Small intestine (tissue), 7 donors: ENCODE measurements at regions not wholly inside any gene's neighbourhood (a gene's known extent, or its start where the extent isn't known, plus 50 kb on each side); places are given as distances from the start of the nearest gene placed in this dataset.

ENCODE experiments used
- DNase-seq, 2 donors: peaks; one replicate each; pipeline versions ENCODE4 v3.0.0 to v3.0.0-alpha.2; 2013
- FAIRE-seq: peaks from 2 replicates; lab custom pipeline; 2012; peaks lifted over from hg19 to GRCh38; lab: Jason Lieb, UNC
- H3K27ac ChIP-seq, 3 donors: one replicate each; pipeline ENCODE4 v1.5.1; 2013; ENCODE audit warnings: low read length in 2 of 3, mild to moderate bottlenecking in 2 of 3, control low read depth in 1 of 3, inconsistent platforms in 1 of 3, low read depth in 1 of 3, moderate library complexity in 1 of 3
- H3K27me3 ChIP-seq, 3 donors: one replicate each; pipeline ENCODE4 v1.6.1; 2013; ENCODE audit warnings: low read length in 3 of 3, inconsistent platforms in 1 of 3; ENCODE audit not compliant: control insufficient read depth in 3 of 3, insufficient read depth in 3 of 3
- H3K36me3 ChIP-seq, 3 donors: one replicate each; pipeline ENCODE4 v1.6.1; 2013; ENCODE audit warnings: low read length in 3 of 3, inconsistent platforms in 1 of 3, low read depth in 1 of 3, mild to moderate bottlenecking in 1 of 3, moderate library complexity in 1 of 3; ENCODE audit not compliant: control insufficient read depth in 3 of 3, insufficient read depth in 2 of 3
- H3K4me1 ChIP-seq, 3 donors: one replicate each; pipeline ENCODE4 v1.6.1; 2013; ENCODE audit warnings: low read length in 2 of 3, inconsistent platforms in 1 of 3, low read depth in 1 of 3, mild to moderate bottlenecking in 1 of 3, moderate library complexity in 1 of 3; ENCODE audit not compliant: control insufficient read depth in 3 of 3, insufficient read depth in 2 of 3
- H3K4me3 ChIP-seq, 3 donors: one replicate each; pipeline ENCODE4 v1.5.1; 2013; ENCODE audit warnings: low read length in 3 of 3, control low read depth in 1 of 3, inconsistent platforms in 1 of 3, low read depth in 1 of 3, mild to moderate bottlenecking in 1 of 3, moderate library complexity in 1 of 3
- H3K9me3 ChIP-seq, 2 donors: one replicate each; pipeline ENCODE4 v1.6.1; 2013; ENCODE audit warnings: low read depth in 1 of 2, low read length in 1 of 2; ENCODE audit not compliant: control insufficient read depth in 2 of 2, insufficient read depth in 1 of 2
- WGBS, 3 donors: extraction: QIAGEN DNeasy Blood & Tissue Kit; methylation state at CpG; one replicate each; pipeline ENCODE4 v1.1.7; 2013; 5-methylcytosine and 5-hydroxymethylcytosine counted together
- donor health status: healthy with polysubstance abuse.
- donor health status: control.
- donor health status: control.
- donor health status: Bipolar disorder and iron deficiency.
- donor health status: healthy.

DNA sequence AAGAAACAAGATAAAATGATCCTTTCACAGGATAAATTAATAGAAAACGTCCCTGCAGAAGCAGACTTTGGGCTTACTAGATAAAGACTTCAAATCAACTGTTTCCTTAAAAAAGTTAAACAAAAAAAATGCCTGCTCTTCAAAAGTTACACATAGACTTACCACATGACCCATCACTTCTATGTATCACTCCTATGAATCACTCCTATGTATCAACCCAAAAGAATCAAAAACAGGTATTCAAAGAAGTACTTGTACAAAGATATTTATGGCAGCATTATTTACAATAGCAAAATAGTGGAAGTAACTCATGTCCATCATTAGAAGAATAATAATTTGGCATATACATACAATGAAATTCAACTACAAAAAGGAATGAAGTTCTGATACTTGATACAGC, 56.3 kb upstream of the PRDM9 start:
- no peak for DNase-seq
- Histone ChIP-seq H3K9me3 (peaks cover 0 to 3% of the 10 kb centered on the region in 2 donors), H3K36me3 (no peaks in the 10 kb centered on the region), H3K27me3 (no peaks in the 10 kb centered on the region), H3K4me3 (no peak overlapping the region), H3K27ac (no peak overlapping the region), H3K4me1 (no peaks in the 10 kb centered on the region)
- no peak for FAIRE-seq
- WGBS, 3 donors, result 3 to 28% (median 10%) methylated on average over 1 of the region's 1 CpG

DNA sequence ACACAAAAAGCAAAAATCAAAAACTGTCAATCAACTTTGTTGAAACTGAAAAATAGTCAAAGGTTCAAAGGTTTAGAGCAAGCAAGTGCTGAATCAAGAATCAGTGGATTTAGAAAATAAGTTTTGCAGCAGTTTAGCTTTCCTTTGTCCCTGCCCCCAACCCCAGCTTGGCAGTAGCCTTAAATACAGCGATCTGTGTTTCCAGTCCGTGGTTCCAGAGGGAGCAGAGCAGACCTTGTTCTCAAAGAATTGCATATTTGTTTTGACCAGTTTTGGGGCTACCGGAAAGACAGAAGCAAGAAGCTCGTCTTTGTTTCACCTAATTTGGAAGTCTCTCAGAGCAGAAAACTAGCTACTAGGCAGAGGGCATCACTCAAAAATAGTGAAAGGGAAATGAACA, 57.2 kb upstream of the PRDM9 start:
- Histone ChIP-seq H3K27me3 (no peaks in the 10 kb centered on the region), H3K36me3 (no peaks in the 10 kb centered on the region), H3K4me3 (no peak overlapping the region), H3K27ac (no peak overlapping the region), H3K9me3 (peaks cover 0 to 3% of the 10 kb centered on the region in 2 donors), H3K4me1 (no peaks in the 10 kb centered on the region)
- DNase-seq (no peak), FAIRE-seq (no peak)
- WGBS, 3 donors, result 79 to 86% (median 82%) methylated on average over 4 of the region's 4 CpGs

DNA sequence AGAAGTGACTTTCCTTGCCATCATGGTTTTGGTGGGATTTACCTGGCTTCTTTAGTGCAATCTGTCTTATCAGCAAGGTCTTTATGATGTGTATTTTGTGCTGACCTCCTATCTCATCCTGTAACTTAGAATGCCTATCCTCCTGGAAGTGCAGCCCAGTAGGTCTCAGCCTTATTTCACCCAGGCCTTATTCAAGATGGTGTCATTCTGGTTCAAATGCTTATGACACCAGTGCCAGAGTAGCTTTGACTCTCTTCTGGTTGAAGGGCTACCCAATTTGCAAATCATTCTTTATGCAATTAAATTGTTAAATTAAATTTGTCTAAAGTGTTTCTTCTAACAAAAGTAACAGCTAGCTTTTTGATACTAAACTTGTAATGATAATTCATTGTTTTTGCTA, 58.8 kb upstream of the PRDM9 start:
- Histone ChIP-seq H3K27me3 (no peaks in the 10 kb centered on the region), H3K36me3 (no peaks in the 10 kb centered on the region), H3K27ac (no peak overlapping the region), H3K4me1 (no peaks in the 10 kb centered on the region), H3K9me3 (peaks cover 0 to 3% of the 10 kb centered on the region in 2 donors), H3K4me3 (no peak overlapping the region)
- DNase-seq (no peak), FAIRE-seq (no peak)

- H3K36me3 ChIP-seq, result no peaks in the 10 kb centered on the region
- no peaks in the 10 kb centered on the region for H3K4me1 ChIP-seq
- H3K4me3 ChIP-seq, result no peak overlapping the region
- WGBS, 3 donors, result 60 to 77% (median 72%) methylated on average over 6 of the region's 6 CpGs
- H3K27me3 ChIP-seq, result no peaks in the 10 kb centered on the region
- FAIRE-seq (no peak), DNase-seq (peak in 1 of 2 donors; percentile 8)
- H3K9me3 ChIP-seq, result peaks cover 0 to 3% of the 10 kb centered on the region in 2 donors
- no peak overlapping the region for H3K27ac ChIP-seq
Observed at GRCh38 chr5:23446424-23446823, 61.0 kb upstream of the PRDM9 start.

GRCh38 chr5:23445573-23445972, 61.8 kb upstream of the PRDM9 start:
- FAIRE-seq (no peak), DNase-seq (no peak)
- H3K4me3 ChIP-seq, result no peak overlapping the region
- no peaks in the 10 kb centered on the region for H3K27me3 ChIP-seq
- H3K27ac ChIP-seq, result no peak overlapping the region
- H3K9me3 ChIP-seq, result peaks cover 0 to 3% of the 10 kb centered on the region in 2 donors
- 54 to 73% (median 68%) methylated on average over 1 of the region's 1 CpG for WGBS, 3 donors
- H3K4me1 ChIP-seq, result no peaks in the 10 kb centered on the region
- H3K36me3 ChIP-seq, result no peaks in the 10 kb centered on the region

DNA sequence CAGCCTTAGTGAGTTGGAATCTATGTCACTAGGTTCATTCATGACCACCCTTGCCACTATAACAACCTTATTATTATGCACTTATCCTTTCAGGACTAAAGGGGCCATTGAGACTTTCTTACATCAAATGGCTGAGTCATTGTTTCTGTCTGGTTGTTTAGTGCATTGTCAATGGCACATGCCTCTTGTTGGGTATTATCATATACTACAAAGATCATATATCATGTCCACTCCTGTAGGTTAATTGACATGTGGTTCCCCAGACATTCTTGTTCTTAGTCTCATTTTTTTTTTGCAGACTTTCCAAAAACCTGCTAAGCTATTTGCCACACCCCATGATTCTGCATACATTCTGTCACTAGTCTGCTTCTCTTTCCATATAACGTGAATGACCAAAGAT, 66.7 kb upstream of the PRDM9 start:
- Histone ChIP-seq H3K27me3 (no peaks in the 10 kb centered on the region), H3K4me1 (no peaks in the 10 kb centered on the region), H3K27ac (no peak overlapping the region), H3K36me3 (no peaks in the 10 kb centered on the region), H3K9me3 (no peaks in the 10 kb centered on the region), H3K4me3 (no peak overlapping the region)
- DNase-seq (no peak), FAIRE-seq (no peak)
- WGBS, 3 donors, result 58 to 85% (median 64%) methylated on average over 1 of the region's 1 CpG

DNA sequence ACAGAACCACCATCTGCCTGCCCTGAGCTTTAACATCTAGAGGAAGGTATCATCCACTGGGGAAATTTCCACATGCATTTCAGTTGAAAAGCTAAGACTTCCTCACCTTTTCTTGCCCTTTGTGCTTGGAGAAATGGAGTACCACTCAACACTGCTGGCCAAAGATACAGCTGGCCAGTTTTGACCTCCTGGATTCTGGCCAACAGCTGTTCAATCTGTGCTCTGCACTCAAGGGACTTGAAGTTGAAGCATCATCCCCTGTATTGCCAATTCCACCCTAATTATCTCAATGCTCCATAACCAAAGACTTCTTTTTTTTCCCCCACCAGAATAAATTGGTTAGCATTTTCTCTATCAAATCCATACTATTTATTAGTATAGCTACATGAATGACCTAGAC, 70.4 kb upstream of the PRDM9 start:
- no peaks in the 10 kb centered on the region for H3K36me3 ChIP-seq
- FAIRE-seq (no peak), DNase-seq (no peak)
- H3K27me3 ChIP-seq, result no peaks in the 10 kb centered on the region
- H3K27ac ChIP-seq, result no peak overlapping the region
- no peak overlapping the region for H3K4me3 ChIP-seq
- H3K4me1 ChIP-seq, result no peaks in the 10 kb centered on the region
- H3K9me3 ChIP-seq, result peaks cover 0 to 2% of the 10 kb centered on the region in 2 donors

DNA sequence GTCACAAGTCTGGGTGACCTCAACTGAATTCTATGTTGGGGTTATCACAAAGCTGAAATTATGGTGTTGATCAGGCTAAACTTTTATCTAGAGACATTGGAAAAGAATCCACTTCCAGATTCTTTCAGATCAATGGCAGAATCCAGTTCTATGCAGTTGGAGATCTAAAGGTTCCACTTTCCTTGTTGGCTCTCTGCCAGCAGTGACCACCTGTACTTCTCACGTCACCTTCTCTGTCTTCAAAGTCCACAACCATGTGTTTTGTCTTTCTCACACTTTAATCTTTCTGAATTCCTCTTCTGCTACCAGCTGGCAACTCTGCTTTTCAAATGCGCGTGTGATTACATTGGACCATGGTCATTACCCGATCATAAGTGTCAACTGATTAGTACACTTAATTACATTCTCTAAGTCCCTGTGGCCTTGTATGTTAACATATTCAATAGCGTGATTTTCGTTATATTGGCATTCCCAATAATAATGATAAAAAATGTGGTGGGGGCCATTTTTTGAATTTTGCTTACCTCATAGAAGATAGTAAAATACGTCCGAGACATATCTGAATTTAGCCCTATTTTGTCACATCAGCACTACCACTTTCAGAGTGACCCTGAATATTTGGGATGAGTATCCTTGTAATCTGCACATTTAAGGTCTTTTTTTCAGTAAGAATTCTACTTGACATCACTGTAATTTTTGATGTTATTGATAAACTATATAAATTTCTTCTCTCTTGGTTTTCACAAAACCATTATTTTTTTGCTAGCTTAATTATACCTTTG, 73.7 kb upstream of the PRDM9 start:
- FAIRE-seq, result no peak
- H3K27ac ChIP-seq, result no peak overlapping the region
- H3K9me3 ChIP-seq, result peaks cover 0 to 2% of the 10 kb centered on the region in 2 donors
- 86 to 92% (median 87%) methylated on average over 8 of the region's 8 CpGs for WGBS, 3 donors
- DNase-seq, result no peak
- H3K36me3 ChIP-seq, result no peaks in the 10 kb centered on the region
- no peaks in the 10 kb centered on the region for H3K27me3 ChIP-seq
- H3K4me1 ChIP-seq, result no peaks in the 10 kb centered on the region
- no peak overlapping the region for H3K4me3 ChIP-seq

- no peak for FAIRE-seq
- Histone ChIP-seq H3K4me3 (no peak overlapping the region), H3K4me1 (no peaks in the 10 kb centered on the region), H3K36me3 (no peaks in the 10 kb centered on the region), H3K27ac (no peak overlapping the region), H3K9me3 (peaks cover 1 to 5% of the 10 kb centered on the region in 2 donors), H3K27me3 (no peaks in the 10 kb centered on the region)
- 85 to 91% (median 90%) methylated on average over 1 of the region's 1 CpG for WGBS, 3 donors
- DNase-seq, result no peak
Observed at GRCh38 chr5:23428705-23429104, 78.7 kb upstream of the PRDM9 start.
